ENCODE measurements at regions not wholly inside any gene's neighbourhood (a gene's known extent, or its start where the extent isn't known, plus 50 kb on each side); places are given as distances from the start of the nearest gene placed in this dataset.

DNA sequence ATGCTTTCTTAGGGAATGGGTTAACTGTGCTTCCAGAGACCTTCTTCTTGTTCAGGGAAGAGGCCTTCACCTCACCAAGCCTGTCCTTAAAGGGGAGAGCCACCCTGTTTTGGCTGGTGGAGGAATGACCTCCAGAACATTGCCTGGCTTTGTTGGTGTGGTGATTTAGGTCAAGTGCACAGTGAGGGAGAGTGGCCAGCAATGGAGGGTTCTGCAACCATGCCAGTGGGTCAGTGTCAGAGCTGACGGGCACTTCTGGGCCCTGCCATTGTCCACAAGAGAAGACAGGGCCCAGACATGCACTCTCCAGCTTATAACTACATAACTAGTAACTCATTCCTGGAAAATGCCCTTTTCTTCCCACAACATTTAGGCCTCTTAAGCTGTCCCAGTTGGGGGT, 238.5 kb upstream of the AKR1E2 start:
- TF ChIP-seq, protein P1, sequence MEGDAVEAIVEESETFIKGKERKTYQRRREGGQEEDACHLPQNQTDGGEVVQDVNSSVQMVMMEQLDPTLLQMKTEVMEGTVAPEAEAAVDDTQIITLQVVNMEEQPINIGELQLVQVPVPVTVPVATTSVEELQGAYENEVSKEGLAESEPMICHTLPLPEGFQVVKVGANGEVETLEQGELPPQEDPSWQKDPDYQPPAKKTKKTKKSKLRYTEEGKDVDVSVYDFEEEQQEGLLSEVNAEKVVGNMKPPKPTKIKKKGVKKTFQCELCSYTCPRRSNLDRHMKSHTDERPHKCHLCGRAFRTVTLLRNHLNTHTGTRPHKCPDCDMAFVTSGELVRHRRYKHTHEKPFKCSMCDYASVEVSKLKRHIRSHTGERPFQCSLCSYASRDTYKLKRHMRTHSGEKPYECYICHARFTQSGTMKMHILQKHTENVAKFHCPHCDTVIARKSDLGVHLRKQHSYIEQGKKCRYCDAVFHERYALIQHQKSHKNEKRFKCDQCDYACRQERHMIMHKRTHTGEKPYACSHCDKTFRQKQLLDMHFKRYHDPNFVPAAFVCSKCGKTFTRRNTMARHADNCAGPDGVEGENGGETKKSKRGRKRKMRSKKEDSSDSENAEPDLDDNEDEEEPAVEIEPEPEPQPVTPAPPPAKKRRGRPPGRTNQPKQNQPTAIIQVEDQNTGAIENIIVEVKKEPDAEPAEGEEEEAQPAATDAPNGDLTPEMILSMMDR (IDR thresholded peaks at IDR 0.05 in 4 of 5, conservative IDR thresholded peaks at IDR 0.05 in 1 of 5) = no peak
- no peak for TF ChIP-seq POLR2A (IDR thresholded peaks at IDR 0.05)
